SK-N-MC (cell line): ENCODE measurements at regions not wholly inside any gene's neighbourhood (a gene's known extent, or its start where the extent isn't known, plus 50 kb on each side); places are given as distances from the start of the nearest gene placed in this dataset.

Experiments used
- EZH2 ChIP-seq: fragments of 200-600 bp; sonication (generic); IDR thresholded peaks from one replicate; pipeline ENCODE4 v1.6.1; 2017; ENCODE audit warnings: antibody characterized with exemption
- POLR2AphosphoS5 ChIP-seq: IDR thresholded peaks from 2 replicates; pipeline ENCODE4 v1.6.1; 2012; ENCODE audit warnings: mild to moderate bottlenecking, low read depth, low read length, borderline replicate concordance

DNA sequence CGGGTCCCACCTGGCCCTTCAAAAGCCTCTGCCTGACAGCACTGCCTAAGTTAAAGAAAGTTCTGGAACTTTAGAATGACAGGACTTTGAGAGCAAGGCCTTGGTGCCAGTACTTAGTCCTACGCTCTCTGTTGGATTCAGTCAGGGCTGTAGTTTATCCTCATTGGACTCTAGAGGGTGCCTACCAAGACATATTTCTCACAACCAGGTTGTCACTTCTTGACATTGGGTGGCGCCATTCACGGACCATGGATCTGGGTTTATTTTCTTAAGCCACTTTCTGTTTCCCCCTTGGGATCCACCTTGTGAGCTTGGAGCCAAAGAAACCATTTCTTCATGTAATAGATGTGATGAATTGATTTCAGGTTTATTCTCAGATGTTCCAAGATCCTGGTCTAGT is 787.0 kb upstream of the TBX3 start:
- TF ChIP-seq POLR2AphosphoS5 (no peak), EZH2 (no peak)
